GM18868 (cell line): ENCODE measurements at regions not wholly inside any gene's neighbourhood (a gene's known extent, or its start where the extent isn't known, plus 50 kb on each side); places are given as distances from the start of the nearest gene placed in this dataset.
"Not testable (repeated sequence)": the region's sequence is repeated elsewhere in the genome, so short reads cannot be mapped to it uniquely, and the experiment has no call there.

Source experiments
- ATAC-seq: cut with Tn5 transposase; IDR thresholded peaks from one replicate; pipeline ENCODE4 v1.9.1; 2021; ENCODE audit warnings: mild to moderate bottlenecking, moderate library complexity; ENCODE audit not compliant: unreplicated experiment

- no peak for ATAC-seq
Observed at GRCh38 chr2:144941743-144942488, 422.0 kb upstream of the ZEB2 start.

DNA sequence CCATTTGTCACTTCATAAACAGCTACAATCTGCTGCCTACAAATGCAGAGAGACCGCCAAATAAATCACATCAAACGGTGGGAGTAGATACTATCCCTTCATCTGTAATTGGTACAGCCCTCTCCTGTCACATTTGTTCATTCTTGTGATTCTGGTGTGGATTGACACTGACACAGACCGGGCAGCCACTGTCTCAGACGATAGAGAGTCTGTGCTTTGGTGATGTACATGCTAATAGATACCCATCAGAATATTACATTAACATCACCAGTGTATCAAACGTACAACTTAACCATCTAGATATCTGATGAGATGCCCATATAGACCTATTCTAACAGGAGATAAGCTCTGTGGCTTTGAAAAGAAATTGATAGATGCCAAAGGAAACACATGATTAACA lies 419.7 kb upstream of the ZEB2 start:
- no peak for ATAC-seq

DNA sequence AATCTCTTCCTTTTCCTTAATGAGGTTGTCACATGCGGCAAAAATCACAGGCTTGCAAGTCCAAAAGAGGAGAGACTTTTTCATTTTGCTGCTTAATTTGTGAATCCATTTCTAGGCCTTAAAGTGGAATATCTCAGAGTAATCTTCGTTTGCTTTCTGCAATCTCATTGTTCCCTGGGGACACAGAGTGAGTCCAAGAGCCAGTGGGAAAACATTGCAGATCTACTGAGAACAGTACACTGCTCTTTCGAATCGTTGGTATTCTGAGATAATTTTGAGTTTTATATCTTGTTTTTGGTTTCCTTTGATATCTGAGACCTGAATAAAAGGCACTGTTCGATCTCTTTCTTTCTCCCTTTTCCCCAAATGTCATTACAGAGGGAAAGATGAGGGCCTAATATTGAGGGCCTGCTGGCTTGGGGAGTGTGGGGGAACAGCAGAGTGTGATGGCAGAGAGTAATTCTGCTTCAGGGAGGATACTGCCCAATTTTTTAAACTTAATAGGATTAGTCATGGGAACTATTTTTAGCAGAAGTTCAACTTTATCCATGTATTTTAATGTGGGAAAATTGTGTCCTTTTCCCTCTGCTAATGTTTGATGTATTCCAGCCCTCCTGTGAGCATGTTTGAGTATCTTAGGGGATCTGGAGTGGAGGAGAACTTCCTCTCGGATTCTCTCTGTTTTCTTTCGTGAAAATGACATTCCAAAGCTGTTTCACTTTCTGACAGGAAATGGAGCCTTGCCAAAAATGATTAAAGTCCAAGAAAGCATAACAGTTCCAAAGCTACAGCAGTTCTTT lies 418.2 kb upstream of the ZEB2 start:
- ATAC-seq, result no peak

- ATAC-seq, result no peak
Observed at GRCh38 chr2:144937066-144937465, 417.1 kb upstream of the ZEB2 start.

DNA sequence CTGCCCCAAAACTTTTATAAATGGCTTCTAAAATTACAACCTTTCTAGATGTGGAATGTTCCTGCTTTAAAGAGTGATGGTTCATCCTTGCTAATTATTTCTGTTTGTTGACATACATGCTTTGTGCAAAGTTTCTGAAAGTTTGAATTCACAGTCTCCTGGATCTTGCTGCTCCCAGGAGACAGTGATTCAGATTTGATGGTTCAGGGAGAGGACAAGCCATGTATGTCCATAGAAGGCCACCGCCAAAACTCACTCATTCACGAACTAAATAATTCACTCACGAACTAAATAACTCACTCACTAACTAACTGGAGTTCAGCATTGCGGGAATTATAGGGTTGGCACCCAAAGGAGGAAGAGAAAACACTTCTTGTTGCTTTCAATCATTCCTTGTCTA lies 416.5 kb upstream of the ZEB2 start:
- no peak for ATAC-seq

DNA sequence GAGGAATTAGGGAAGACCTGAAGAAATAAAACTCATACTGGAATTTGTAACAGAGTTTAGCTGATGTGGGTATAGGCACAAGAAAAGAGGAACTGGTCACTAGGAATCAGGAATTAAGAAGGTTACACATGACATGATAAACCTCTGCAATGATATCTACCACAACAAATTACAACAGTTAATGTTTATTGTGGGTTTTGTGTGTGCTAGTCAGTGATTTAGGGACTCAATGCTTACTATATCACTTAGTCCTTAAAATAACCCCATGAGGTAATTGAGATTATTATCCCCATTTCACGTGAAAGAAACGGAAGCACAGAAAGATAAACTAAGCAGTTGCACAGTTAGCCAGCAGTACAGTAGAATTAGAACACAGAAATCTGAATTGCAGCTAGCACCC lies 415.8 kb upstream of the ZEB2 start:
- no peak for ATAC-seq

DNA sequence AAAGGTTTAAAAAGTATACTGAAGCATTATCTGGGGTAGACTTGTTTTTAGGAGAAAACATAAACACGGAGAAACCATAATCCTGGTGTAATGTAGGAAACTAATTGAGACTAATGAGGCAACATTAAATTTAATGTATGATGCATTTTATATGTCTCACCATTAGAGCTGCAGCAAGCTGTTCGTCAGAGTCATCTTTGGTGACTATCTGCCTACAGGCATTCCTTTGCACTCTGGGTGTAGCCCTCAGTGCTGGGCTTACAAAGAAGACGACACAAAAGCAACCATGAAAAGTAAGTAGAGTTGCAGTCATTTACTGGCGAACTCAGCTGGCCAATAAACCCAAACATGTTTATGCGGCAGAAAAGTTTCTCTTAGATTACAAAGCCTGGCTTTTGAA lies 415.3 kb upstream of the ZEB2 start:
- no peak for ATAC-seq

DNA sequence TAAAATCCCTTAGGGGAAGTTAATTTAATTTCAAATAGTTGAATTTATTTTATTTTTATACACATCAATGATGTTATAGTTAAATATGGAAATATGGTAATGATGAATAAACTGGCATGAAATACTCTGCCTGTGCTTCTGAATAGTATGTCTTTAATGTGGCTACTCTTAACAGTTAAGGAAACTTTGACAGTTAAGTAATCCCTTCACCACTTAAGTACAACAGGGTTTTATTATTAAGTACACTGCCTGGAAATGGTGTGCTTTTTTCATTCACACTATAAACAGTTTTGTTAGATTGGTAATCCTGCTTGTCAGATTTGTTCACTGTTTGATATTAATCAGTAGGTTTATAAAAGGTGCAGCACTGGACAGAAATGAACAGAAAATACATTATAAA lies 412.0 kb upstream of the ZEB2 start:
- ATAC-seq, result no peak

DNA sequence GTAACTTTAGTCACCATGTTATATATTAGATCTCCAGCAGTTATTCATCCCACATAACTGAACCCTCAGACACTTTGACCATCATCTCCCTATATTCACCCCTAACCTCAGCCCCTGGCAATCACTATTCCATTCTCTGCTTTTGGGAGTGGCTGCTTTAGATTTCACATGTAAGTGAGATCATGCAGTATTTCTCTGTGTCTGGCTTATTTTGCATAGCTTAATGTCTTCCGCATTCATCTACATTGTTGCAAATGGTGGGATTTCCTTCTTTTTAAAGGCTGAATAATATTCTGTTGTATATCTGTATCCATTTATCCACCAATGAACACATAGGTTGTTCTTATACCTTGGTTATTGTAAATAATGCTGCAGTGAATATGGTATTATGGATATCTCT lies 411.6 kb upstream of the ZEB2 start:
- no peak for ATAC-seq

DNA sequence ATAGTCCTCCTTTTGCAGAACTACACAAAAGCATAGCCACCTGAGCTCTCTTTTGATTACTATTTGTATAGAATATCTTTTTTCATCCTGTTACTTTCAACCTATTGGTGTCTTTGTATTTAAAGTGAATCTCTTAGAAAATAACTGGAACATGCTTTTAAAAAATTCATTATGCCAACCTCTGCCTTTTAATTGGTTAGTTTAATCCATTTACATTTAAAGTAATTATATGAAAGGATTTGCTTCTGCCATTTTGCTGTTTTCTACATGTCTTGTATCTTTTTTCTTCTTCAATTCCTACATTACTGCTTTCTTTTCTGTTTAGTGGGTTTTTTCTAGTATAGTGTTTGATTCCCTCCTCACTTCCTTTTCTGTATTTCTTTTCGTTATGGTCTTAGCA lies 407.5 kb upstream of the ZEB2 start:
- ATAC-seq, result no peak

DNA sequence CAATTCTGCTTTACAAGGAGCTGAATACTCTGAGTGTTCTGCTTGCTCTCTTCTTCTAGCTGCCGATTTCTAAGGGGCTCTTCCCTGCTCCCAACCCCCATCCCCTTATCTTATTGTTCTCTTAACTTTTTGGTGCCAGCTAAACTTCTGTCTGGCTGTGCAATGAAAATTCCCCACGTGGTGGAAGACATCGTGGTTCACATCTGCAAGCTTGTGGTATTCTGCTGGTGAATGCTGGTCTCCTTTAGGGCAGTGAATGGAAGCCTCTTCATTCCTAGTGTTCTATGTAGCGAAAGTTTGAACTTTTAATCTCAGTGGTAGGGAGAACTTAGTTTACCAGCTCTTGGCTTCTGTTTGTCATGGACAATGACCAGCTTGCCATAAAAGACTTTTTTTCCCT lies 406.0 kb upstream of the ZEB2 start:
- no peak for ATAC-seq

- ATAC-seq, result no peak
Observed at GRCh38 chr2:144924827-144925226, 404.9 kb upstream of the ZEB2 start.

DNA sequence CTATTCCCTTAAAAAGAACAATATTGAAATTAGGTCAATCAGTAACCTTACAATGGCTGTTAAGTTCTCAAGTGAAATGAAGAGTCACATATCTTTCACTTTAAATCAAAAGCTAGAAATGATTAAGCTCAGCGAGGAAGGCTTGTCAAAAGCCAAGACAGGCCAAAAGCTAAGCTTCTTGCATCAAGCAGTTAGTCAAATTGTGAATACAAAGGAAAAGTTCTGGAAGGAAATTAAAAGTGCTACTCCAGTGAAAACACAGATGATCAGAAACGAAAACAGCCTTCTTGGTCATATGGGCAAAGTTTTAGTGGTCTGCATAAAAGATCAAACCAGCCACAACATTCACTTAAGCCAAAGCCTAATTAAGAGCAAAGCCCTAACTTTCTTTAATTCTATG lies 402.6 kb upstream of the ZEB2 start:
- ATAC-seq, result no peak

GRCh38 chr2:144920755-144921530 lies 401.0 kb upstream of the ZEB2 start:
- ATAC-seq, result no peak

GRCh38 chr2:144914622-144915318 lies 394.9 kb upstream of the ZEB2 start:
- no peak for ATAC-seq

DNA sequence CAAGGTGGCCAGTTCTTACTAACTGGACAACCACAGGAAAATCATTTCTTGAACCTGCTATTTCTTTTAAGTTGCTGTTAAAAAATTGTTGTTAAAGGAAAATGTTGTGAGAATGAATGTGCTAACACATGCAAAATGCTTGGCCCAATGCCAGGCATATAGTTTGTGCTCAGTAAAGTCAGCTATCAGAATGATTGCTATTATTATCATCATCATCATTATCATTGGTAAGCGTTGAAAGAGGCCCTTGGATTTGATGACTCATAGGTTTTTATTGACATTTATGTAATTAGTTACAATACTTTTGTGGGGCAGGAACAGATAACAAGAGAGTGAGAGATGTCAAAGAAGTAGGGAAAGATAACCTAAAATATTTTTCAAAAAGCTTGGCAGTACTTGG lies 394.2 kb upstream of the ZEB2 start:
- no peak for ATAC-seq

DNA sequence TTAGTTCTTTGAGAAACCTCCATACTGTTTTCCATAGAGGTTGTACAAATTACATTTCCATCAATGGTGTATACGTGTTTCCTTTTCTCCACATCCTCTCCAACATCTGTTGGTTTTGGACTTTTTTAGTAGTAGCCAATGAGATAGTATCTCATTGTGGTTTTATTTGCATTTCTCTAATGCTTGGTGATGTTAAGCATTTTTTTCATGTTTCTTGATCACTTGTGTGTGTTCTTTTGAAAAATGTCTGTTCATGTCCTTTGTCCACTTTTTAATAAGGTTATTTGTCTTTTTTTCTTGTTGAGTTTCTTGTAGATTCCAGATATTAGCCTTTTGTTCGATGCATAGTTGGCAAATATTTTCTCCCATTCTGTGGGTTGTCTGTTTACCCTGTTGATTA lies 392.3 kb upstream of the ZEB2 start:
- ATAC-seq, result no peak

DNA sequence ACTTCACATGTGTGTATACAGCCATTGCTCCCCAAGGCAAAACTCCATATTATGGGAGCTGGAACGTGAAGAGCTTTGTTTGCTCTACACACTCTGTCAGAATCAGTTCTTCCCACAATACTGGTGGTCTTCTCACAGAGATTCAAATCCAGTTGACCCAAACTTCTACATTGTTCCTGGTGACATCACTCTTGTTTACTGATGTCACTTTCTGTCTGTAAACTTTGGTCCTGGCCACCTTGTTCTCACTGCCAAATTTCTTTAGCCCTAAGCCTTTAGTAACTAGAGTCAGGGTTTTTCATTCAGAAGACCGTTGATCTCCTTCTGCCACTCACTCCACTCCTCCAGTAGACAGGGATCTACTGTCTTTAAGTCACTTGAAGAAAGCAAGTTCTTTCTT lies 386.0 kb upstream of the ZEB2 start:
- no peak for ATAC-seq

DNA sequence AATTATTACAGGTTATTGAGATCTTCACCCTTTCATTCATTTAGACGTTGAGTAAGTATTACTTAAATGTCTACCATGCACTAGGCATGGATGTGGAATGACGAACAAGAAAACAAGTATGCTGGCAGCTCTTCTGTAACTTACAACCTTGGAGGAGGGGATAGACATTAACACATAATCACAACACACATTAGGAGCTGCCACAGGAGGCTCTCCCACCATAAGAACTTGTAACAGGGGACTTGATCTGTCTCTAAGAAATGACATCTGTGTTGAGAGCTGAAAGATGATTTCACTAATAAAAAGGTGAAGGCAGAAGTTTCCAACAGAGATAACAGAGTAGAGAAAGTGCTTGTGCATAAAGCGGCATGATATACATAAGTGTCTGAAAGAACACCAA lies 384.7 kb upstream of the ZEB2 start:
- no peak for ATAC-seq

- not testable (repeated sequence) for ATAC-seq
Observed at GRCh38 chr2:144903045-144903444, 383.1 kb upstream of the ZEB2 start.

GRCh38 chr2:144901386-144901785 lies 381.5 kb upstream of the ZEB2 start:
- not testable (repeated sequence) for ATAC-seq
